Skeletal muscle satellite cell (primary cell): ENCODE measurements at regions not wholly inside any gene's neighbourhood (a gene's known extent, or its start where the extent isn't known, plus 50 kb on each side); places are given as distances from the start of the nearest gene placed in this dataset.

Source experiments
- H3K27me3 ChIP-seq: 2 replicates; pipeline ENCODE4 v1.7.0; 2013; ENCODE audit warnings: low read length; ENCODE audit not compliant: control insufficient read depth, insufficient read depth
- H3K36me3 ChIP-seq: 2 replicates; pipeline ENCODE4 v1.7.0; 2013; ENCODE audit warnings: mild to moderate bottlenecking, control low read depth, low read length; ENCODE audit not compliant: insufficient read depth
- H3K4me1 ChIP-seq: 2 replicates; pipeline ENCODE4 v1.7.0; 2013; ENCODE audit warnings: low read length; ENCODE audit not compliant: control insufficient read depth, insufficient read depth
- H3K4me2 ChIP-seq: 2 replicates; pipeline ENCODE4 v1.7.0; 2013; ENCODE audit warnings: mild to moderate bottlenecking, low read length
- H3K4me3 ChIP-seq: 2 replicates; pipeline ENCODE4 v1.7.0; 2013; ENCODE audit warnings: low read length
- H3K9ac ChIP-seq: 2 replicates; pipeline ENCODE4 v1.7.0; 2013; ENCODE audit warnings: mild to moderate bottlenecking, low read depth, low read length, moderate library complexity
- H3K9me3 ChIP-seq: replicated peaks from 2 replicates; pipeline ENCODE4 v1.7.0; 2013; ENCODE audit warnings: mild to moderate bottlenecking, control low read depth, low read length

- no peaks in the 10 kb centered on the region for H3K36me3 ChIP-seq
- no peaks in the 10 kb centered on the region for H3K27me3 ChIP-seq
- H3K9me3 ChIP-seq = peaks cover 46% of the 10 kb centered on the region
- H3K4me1 ChIP-seq = no peaks in the 10 kb centered on the region
- no peak overlapping the region for H3K4me3 ChIP-seq
- H3K9ac ChIP-seq = no peak overlapping the region
- no peak overlapping the region for H3K4me2 ChIP-seq
Observed at GRCh38 chr10:130928306-130928705, 383.2 kb downstream of the TCERG1L start.

GRCh38 chr10:130929422-130930325 is 381.8 kb downstream of the TCERG1L start:
- Histone ChIP-seq H3K9me3 (peaks cover 47% of the 10 kb centered on the region), H3K4me2 (no peak overlapping the region), H3K4me1 (no peaks in the 10 kb centered on the region), H3K4me3 (no peak overlapping the region), H3K36me3 (no peaks in the 10 kb centered on the region), H3K9ac (no peak overlapping the region), H3K27me3 (no peaks in the 10 kb centered on the region)

GRCh38 chr10:130930821-130931220 is 380.7 kb downstream of the TCERG1L start:
- Histone ChIP-seq H3K27me3 (no peaks in the 10 kb centered on the region), H3K4me3 (no peak overlapping the region), H3K9ac (no peak overlapping the region), H3K4me1 (no peaks in the 10 kb centered on the region), H3K9me3 (peaks cover 37% of the 10 kb centered on the region), H3K36me3 (no peaks in the 10 kb centered on the region), H3K4me2 (no peak overlapping the region)

GRCh38 chr10:130931256-130931655 is 380.3 kb downstream of the TCERG1L start:
- Histone ChIP-seq H3K36me3 (no peaks in the 10 kb centered on the region), H3K9ac (no peak overlapping the region), H3K27me3 (no peaks in the 10 kb centered on the region), H3K9me3 (peaks cover 35% of the 10 kb centered on the region), H3K4me3 (no peak overlapping the region), H3K4me2 (no peak overlapping the region), H3K4me1 (no peaks in the 10 kb centered on the region)

GRCh38 chr10:130932326-130933007 is 379.1 kb downstream of the TCERG1L start:
- Histone ChIP-seq H3K9me3 (peaks cover 43% of the 10 kb centered on the region), H3K4me3 (no peak overlapping the region), H3K27me3 (no peaks in the 10 kb centered on the region), H3K4me2 (no peak overlapping the region), H3K4me1 (no peaks in the 10 kb centered on the region), H3K36me3 (no peaks in the 10 kb centered on the region), H3K9ac (no peak overlapping the region)

GRCh38 chr10:130933008-130933390 is 378.5 kb downstream of the TCERG1L start:
- Histone ChIP-seq H3K4me2 (no peak overlapping the region), H3K36me3 (no peaks in the 10 kb centered on the region), H3K4me1 (no peaks in the 10 kb centered on the region), H3K4me3 (no peak overlapping the region), H3K9ac (no peak overlapping the region), H3K27me3 (no peaks in the 10 kb centered on the region), H3K9me3 (peaks cover 39% of the 10 kb centered on the region)

- no peak overlapping the region for H3K4me2 ChIP-seq
- no peak overlapping the region for H3K9ac ChIP-seq
- no peaks in the 10 kb centered on the region for H3K4me1 ChIP-seq
- H3K27me3 ChIP-seq = no peaks in the 10 kb centered on the region
- H3K4me3 ChIP-seq = no peak overlapping the region
- H3K9me3 ChIP-seq = peaks cover 24% of the 10 kb centered on the region
- no peaks in the 10 kb centered on the region for H3K36me3 ChIP-seq
Observed at GRCh38 chr10:130934293-130935127, 377.0 kb downstream of the TCERG1L start.

- Histone ChIP-seq H3K4me3 (no peak overlapping the region), H3K27me3 (no peaks in the 10 kb centered on the region), H3K9ac (no peak overlapping the region), H3K36me3 (no peaks in the 10 kb centered on the region), H3K4me1 (no peaks in the 10 kb centered on the region), H3K4me2 (no peak overlapping the region), H3K9me3 (peaks cover 18% of the 10 kb centered on the region)
Observed at GRCh38 chr10:130935128-130935439, 376.4 kb downstream of the TCERG1L start.

GRCh38 chr10:130935897-130936550 is 375.5 kb downstream of the TCERG1L start:
- H3K36me3 ChIP-seq = no peaks in the 10 kb centered on the region
- no peak overlapping the region for H3K4me3 ChIP-seq
- no peak overlapping the region for H3K9ac ChIP-seq
- H3K9me3 ChIP-seq = peaks cover 17% of the 10 kb centered on the region
- no peak overlapping the region for H3K4me2 ChIP-seq
- H3K4me1 ChIP-seq = no peaks in the 10 kb centered on the region
- H3K27me3 ChIP-seq = no peaks in the 10 kb centered on the region

- Histone ChIP-seq H3K4me2 (no peak overlapping the region), H3K9me3 (peaks cover 17% of the 10 kb centered on the region), H3K4me3 (no peak overlapping the region), H3K9ac (no peak overlapping the region), H3K4me1 (no peaks in the 10 kb centered on the region), H3K36me3 (no peaks in the 10 kb centered on the region), H3K27me3 (no peaks in the 10 kb centered on the region)
Observed at GRCh38 chr10:130936851-130937250, 374.7 kb downstream of the TCERG1L start.

GRCh38 chr10:130938051-130938450 is 373.5 kb downstream of the TCERG1L start:
- H3K4me3 ChIP-seq = no peak overlapping the region
- no peaks in the 10 kb centered on the region for H3K27me3 ChIP-seq
- H3K9ac ChIP-seq = no peak overlapping the region
- peaks cover 19% of the 10 kb centered on the region for H3K9me3 ChIP-seq
- H3K4me1 ChIP-seq = no peaks in the 10 kb centered on the region
- H3K4me2 ChIP-seq = no peak overlapping the region
- H3K36me3 ChIP-seq = no peaks in the 10 kb centered on the region
